DND-41 (cell line): ENCODE measurements at regions not wholly inside any gene's neighbourhood (a gene's known extent, or its start where the extent isn't known, plus 50 kb on each side); places are given as distances from the start of the nearest gene placed in this dataset.

Source experiments
- EZH2 ChIP-seq: IDR thresholded peaks from 3 replicates; pipeline ENCODE4 v1.6.1; 2012; ENCODE audit warnings: borderline replicate concordance, low read depth, mild to moderate bottlenecking, moderate library complexity, low read length, inconsistent platforms; ENCODE audit not compliant: severe bottlenecking
- TF ChIP-seq, protein P1 (sequence below): IDR thresholded peaks from 2 replicates; pipeline ENCODE4 v1.5.1; 2012; ENCODE audit warnings: borderline replicate concordance, low read length, moderate library complexity, mild to moderate bottlenecking; ENCODE audit not compliant: poor library complexity, severe bottlenecking; ENCODE audit errors: extremely low read depth

DNA sequence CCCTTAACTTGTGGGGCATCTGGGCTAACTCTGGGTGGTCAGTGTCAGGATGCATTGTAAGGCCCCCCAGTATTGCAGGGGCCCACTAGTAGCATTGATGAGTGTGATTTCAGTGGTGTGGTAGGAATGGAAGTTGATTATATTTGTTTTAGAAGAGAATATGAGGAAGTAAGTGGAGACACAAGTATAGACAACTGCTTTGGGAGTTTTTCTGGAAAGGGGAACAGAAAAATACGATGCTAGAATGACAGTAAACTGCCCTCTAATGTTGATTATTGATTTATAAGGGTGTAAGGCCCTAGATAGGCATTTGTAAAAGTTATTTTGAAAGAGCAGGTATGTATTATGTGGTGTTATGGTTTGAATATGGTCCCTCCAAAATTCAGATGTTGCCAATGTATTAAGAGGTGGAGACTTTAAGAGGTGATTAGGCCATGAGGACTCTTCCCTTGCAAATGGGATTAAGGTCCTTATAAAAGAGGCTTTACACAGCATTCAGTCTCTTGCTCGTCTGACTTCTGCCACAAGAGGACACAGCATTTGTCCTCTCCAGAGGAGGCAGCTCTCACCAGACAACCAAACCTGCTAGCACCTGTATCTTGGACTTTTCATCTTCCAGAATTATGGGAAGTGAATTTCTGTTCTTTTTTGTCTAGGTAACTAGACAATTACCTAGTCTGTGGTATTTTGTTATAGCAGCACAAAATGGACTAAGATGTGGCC, 135.9 kb upstream of the DTNBP1 start:
- TF ChIP-seq, protein P1, sequence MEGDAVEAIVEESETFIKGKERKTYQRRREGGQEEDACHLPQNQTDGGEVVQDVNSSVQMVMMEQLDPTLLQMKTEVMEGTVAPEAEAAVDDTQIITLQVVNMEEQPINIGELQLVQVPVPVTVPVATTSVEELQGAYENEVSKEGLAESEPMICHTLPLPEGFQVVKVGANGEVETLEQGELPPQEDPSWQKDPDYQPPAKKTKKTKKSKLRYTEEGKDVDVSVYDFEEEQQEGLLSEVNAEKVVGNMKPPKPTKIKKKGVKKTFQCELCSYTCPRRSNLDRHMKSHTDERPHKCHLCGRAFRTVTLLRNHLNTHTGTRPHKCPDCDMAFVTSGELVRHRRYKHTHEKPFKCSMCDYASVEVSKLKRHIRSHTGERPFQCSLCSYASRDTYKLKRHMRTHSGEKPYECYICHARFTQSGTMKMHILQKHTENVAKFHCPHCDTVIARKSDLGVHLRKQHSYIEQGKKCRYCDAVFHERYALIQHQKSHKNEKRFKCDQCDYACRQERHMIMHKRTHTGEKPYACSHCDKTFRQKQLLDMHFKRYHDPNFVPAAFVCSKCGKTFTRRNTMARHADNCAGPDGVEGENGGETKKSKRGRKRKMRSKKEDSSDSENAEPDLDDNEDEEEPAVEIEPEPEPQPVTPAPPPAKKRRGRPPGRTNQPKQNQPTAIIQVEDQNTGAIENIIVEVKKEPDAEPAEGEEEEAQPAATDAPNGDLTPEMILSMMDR = no peak
- TF ChIP-seq EZH2 = no peak
